ENCODE measurements at regions not wholly inside any gene's neighbourhood (a gene's known extent, or its start where the extent isn't known, plus 50 kb on each side); places are given as distances from the start of the nearest gene placed in this dataset.

DNA sequence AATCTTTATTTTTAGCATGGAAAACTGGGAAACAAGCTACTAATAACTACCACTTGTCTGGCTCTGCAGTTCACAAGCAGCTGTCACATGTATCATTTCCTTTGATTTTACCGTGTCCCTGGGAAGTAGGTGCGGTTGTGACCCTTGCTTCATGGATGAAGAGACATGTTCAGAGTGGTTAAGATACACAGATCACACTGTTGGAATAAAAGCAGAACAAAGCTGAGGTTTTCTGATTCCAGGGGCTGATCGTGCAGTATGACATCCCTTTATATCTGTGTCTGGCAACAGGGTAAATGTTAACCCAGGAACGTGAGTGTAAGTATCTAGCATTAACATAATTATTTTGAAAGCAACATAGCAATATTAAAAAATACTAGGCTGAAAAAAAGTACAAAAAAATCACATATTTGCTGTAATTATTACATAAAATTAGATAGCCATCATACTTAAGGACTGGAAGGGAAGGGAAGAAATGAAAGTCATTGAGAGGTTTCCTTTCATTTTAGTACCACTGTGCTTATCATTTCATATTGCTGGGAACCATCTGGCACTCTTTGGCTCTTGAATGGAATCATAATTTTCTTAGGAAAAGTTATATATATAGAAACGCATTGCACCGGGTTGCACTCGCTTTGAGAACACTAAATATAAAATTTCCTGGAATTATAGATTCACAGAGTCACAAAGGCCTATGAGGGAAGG is 62.8 kb upstream of the PAXBP1 start:
- Mint-ChIP-seq H3K4me1 (ENCODE audit: low read depth) (no peaks in the 10 kb centered on the region), H3K27me3 (ENCODE audit: insufficient read depth) (peaks cover 17% of the 10 kb centered on the region), H3K4me3 (no peak overlapping the region), H3K27ac (no peak overlapping the region), H3K36me3 (ENCODE audit: low read depth) (no peaks in the 10 kb centered on the region), H3K9me3 (no peaks in the 10 kb centered on the region)
- DNase-seq, result no peak
- TF ChIP-seq, protein P1, sequence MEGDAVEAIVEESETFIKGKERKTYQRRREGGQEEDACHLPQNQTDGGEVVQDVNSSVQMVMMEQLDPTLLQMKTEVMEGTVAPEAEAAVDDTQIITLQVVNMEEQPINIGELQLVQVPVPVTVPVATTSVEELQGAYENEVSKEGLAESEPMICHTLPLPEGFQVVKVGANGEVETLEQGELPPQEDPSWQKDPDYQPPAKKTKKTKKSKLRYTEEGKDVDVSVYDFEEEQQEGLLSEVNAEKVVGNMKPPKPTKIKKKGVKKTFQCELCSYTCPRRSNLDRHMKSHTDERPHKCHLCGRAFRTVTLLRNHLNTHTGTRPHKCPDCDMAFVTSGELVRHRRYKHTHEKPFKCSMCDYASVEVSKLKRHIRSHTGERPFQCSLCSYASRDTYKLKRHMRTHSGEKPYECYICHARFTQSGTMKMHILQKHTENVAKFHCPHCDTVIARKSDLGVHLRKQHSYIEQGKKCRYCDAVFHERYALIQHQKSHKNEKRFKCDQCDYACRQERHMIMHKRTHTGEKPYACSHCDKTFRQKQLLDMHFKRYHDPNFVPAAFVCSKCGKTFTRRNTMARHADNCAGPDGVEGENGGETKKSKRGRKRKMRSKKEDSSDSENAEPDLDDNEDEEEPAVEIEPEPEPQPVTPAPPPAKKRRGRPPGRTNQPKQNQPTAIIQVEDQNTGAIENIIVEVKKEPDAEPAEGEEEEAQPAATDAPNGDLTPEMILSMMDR (IDR thresholded peaks at IDR 0.05), result no peak

DNA sequence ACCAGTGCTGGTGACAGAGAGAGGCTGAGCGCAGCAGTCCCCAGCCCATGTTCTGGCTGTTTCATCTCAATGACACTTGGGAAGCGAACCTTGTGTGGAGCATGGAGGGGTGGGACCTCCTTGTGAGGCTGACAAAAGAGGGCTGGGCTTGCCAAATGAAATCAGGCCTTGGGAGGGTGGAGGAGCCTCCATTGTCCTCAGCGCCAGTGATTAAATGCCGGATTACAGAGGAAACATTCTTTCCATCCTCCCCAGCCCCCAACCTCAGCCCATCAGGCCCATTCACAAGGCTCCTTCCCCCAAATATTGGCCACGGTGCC is 63.3 kb upstream of the PAXBP1 start:
- Mint-ChIP-seq H3K36me3 (ENCODE audit: low read depth) (no peaks in the 10 kb centered on the region), H3K27ac (no peak overlapping the region), H3K4me3 (no peak overlapping the region), H3K4me1 (ENCODE audit: low read depth) (no peaks in the 10 kb centered on the region), H3K27me3 (ENCODE audit: insufficient read depth) (peaks cover 17% of the 10 kb centered on the region), H3K9me3 (no peaks in the 10 kb centered on the region)
- TF ChIP-seq, protein P1 (IDR thresholded peaks at IDR 0.05), result no peak
- no peak for DNase-seq

DNA sequence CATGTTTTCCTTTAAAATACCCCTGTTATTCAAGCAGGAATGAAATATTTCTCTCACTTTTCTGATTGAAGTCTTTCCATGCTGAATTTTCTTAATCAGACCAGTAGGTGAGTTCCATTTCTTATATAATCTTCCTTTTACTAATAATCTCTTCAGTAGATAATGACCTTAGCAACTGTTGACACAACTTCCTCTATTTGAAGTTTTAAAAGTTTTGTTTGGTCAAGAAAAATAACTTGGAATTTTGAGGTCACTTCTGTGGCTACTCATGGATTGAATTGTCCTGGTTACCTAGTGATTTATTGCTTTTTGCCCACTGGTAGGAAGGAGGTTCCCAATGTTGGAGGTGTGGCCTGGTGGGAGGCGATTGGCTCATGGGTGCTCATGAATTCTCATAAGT is 70.6 kb upstream of the PAXBP1 start:
- Mint-ChIP-seq H3K4me1 (ENCODE audit: low read depth) (peaks cover 16% of the 10 kb centered on the region), H3K27me3 (ENCODE audit: insufficient read depth) (peaks cover 14% of the 10 kb centered on the region), H3K4me3 (no peak overlapping the region), H3K36me3 (ENCODE audit: low read depth) (no peaks in the 10 kb centered on the region), H3K9me3 (no peaks in the 10 kb centered on the region), H3K27ac (no peak overlapping the region)
- TF ChIP-seq, protein P1 (IDR thresholded peaks at IDR 0.05), result no peak
- DNase-seq, result no peak

DNA sequence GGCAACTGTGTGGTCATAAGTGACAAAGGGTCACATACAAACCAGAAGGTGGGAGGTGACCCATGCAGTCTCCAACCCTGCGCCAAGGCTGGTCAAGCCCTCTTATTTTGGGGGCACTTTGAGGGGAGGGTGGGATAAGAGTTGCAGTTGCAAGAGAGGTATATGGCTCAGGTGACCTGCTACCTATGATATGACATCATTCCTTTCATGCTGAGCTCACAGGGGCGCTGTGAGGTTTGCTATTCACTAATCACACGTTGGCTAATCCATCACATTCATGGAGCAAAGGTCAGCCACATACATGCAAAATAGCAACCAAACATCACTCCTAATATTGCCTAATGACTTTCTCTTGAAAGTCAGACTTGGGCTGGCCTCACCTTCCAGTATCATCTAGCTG is 72.0 kb upstream of the PAXBP1 start:
- Mint-ChIP-seq H3K27ac (no peak overlapping the region), H3K36me3 (ENCODE audit: low read depth) (no peaks in the 10 kb centered on the region), H3K27me3 (ENCODE audit: insufficient read depth) (peaks cover 22% of the 10 kb centered on the region), H3K9me3 (no peaks in the 10 kb centered on the region), H3K4me3 (no peak overlapping the region), H3K4me1 (ENCODE audit: low read depth) (peaks cover 16% of the 10 kb centered on the region)
- DNase-seq, result no peak
- TF ChIP-seq, protein P1 (IDR thresholded peaks at IDR 0.05), result no peak

DNA sequence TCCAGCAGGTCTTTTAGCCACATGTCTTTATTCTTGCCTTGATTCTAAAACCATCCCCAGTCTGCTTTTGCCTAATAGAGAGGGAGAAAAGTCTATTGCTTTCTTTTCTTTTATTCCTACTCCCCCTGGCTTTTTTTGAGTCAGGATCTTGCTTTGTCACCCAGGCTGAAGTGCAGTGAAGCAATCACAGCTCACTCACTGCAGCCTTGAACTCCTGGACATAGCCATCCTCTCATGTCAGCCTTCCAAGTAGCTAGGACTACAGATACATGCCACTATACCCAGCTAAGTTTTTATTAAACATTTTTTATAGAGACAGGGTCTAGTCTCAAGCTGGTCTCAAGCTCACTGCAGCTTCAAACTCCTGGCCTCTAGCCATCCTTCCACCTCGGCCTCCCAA is 72.5 kb upstream of the PAXBP1 start:
- Mint-ChIP-seq H3K4me1 (ENCODE audit: low read depth) (peaks cover 16% of the 10 kb centered on the region), H3K4me3 (no peak overlapping the region), H3K27me3 (ENCODE audit: insufficient read depth) (peaks cover 21% of the 10 kb centered on the region), H3K9me3 (no peaks in the 10 kb centered on the region), H3K36me3 (ENCODE audit: low read depth) (no peaks in the 10 kb centered on the region), H3K27ac (no peak overlapping the region)
- DNase-seq, result no peak
- TF ChIP-seq, protein P1 (IDR thresholded peaks at IDR 0.05), result no peak

All from HFFc6 (cell line).